Kidney (tissue), 13 donors: ENCODE measurements at regions not wholly inside any gene's neighbourhood (a gene's known extent, or its start where the extent isn't known, plus 50 kb on each side); places are given as distances from the start of the nearest gene placed in this dataset.
A peak's percentile ranks its signal among the peaks of the same experiment; 100 is the strongest.

Source experiments
- DNase-seq, 5 donors: peaks; one replicate each; pipeline ENCODE4 v3.0.0-alpha.2; 2013 to 2020
- FAIRE-seq: peaks from 2 replicates; lab custom pipeline; 2012; peaks lifted over from hg19 to GRCh38; lab: Jason Lieb, UNC
- H3K27ac ChIP-seq, 2 donors: one replicate each; pipeline ENCODE4 v1.7.0; 2013; ENCODE audit warnings: low read depth in 2 of 2, low read length in 2 of 2, inconsistent platforms in 1 of 2
- H3K27me3 ChIP-seq: one replicate; pipeline ENCODE4 v1.7.1; 2013; ENCODE audit warnings: low read length, inconsistent platforms; ENCODE audit not compliant: control insufficient read depth, insufficient read depth
- H3K36me3 ChIP-seq, 3 donors: one replicate each; pipeline versions ENCODE4 v1.7.0 to v1.7.1; 2013; ENCODE audit warnings: low read length in 3 of 3, control low read depth in 1 of 3, inconsistent platforms in 1 of 3; ENCODE audit not compliant: insufficient read depth in 3 of 3, control insufficient read depth in 2 of 3
- H3K4me1 ChIP-seq, 3 donors: one replicate each; pipeline versions ENCODE4 v1.7.0 to v1.7.1; 2013; ENCODE audit warnings: low read length in 3 of 3, inconsistent platforms in 1 of 3, low read depth in 1 of 3; ENCODE audit not compliant: control insufficient read depth in 2 of 3, insufficient read depth in 2 of 3
- H3K4me3 ChIP-seq, 3 donors: one replicate each; pipeline versions ENCODE4 v1.7.0 to v1.8.1; 2013; ENCODE audit warnings: low read length in 3 of 3, control low read depth in 1 of 3, inconsistent platforms in 1 of 3
- H3K9ac ChIP-seq, 3 donors: one replicate each; pipeline versions ENCODE4 v1.7.0 to v1.7.1; 2013; ENCODE audit warnings: low read length in 3 of 3, control low read depth in 1 of 3, inconsistent platforms in 1 of 3
- H3K9me3 ChIP-seq, 3 donors: one replicate each; pipeline versions ENCODE4 v1.7.0 to v1.7.1; 2013; ENCODE audit warnings: low read length in 3 of 3, control low read depth in 1 of 3, inconsistent platforms in 1 of 3; ENCODE audit not compliant: control insufficient read depth in 2 of 3, insufficient read depth in 1 of 3
- intact Hi-C: fragments of 100-400 bp; cut with DNase I; formaldehyde crosslinking; loops from one replicate; pipeline ENCODE4 v1.11.1; 2022
- TF ChIP-seq, protein P1 (sequence below): IDR thresholded peaks from 3 replicates; pipeline ENCODE4 v1.5.1; 2012; ENCODE audit warnings: mild to moderate bottlenecking, moderate library complexity, borderline replicate concordance; ENCODE audit not compliant: insufficient read depth; ENCODE audit errors: extremely low read depth
- donor health status: control.
- donor health status: control.
- donor health status: control.
- donor health status: control.
- donor health status: control.
- donor health status: DM: yes; HTN: yes; CAD: no.
- donor health status: Normal renal cell carcinoma (clear cell type).

DNA sequence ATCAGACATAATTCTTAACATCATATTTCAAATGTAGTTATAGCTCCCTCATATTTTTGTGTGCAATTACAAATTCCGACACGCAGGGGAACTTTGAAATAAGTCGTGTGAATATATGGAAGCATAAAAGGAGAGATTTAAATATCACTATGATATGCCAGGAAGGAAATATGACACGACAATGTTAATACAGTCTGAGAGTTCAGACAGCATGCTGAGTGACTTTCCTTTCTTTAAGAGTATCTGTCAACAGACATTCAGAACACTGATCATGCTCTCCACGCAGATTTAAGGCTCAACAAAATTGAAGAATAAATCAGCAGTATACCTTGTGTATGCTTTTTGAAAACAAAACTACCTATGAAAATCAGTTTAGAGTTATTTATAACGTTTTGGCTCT, 232.6 kb upstream of the CARD18 start:
- Histone ChIP-seq H3K9me3 (no peaks in the 10 kb centered on the region), H3K4me1 (no peaks in the 10 kb centered on the region), H3K27ac (no peak overlapping the region), H3K27me3 (no peaks in the 10 kb centered on the region), H3K9ac (no peak overlapping the region), H3K36me3 (no peaks in the 10 kb centered on the region), H3K4me3 (no peak overlapping the region)
- FAIRE-seq, result no peak
- intact Hi-C loops, result no loop called here
- DNase-seq, result no peak
- TF ChIP-seq, protein P1, sequence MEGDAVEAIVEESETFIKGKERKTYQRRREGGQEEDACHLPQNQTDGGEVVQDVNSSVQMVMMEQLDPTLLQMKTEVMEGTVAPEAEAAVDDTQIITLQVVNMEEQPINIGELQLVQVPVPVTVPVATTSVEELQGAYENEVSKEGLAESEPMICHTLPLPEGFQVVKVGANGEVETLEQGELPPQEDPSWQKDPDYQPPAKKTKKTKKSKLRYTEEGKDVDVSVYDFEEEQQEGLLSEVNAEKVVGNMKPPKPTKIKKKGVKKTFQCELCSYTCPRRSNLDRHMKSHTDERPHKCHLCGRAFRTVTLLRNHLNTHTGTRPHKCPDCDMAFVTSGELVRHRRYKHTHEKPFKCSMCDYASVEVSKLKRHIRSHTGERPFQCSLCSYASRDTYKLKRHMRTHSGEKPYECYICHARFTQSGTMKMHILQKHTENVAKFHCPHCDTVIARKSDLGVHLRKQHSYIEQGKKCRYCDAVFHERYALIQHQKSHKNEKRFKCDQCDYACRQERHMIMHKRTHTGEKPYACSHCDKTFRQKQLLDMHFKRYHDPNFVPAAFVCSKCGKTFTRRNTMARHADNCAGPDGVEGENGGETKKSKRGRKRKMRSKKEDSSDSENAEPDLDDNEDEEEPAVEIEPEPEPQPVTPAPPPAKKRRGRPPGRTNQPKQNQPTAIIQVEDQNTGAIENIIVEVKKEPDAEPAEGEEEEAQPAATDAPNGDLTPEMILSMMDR, result no peak

DNA sequence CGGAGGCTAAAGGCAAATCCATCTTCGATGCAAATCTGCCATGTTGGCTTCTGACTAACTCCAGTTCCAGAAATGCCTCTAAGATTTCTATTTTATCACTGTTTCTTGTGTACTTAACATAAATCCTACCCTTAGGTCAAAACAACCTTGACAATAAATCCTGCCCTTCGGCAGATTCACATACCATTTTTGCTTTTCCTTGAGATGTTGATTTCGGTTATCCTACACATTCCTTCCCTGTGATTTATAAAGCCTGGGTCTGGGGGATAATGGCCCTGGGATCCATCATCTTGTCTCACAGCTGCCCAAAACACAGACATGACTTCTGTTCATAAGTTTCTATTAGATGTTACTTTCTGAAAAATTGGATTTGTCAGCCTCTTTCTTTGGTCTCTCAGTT, 231.7 kb upstream of the CARD18 start:
- TF ChIP-seq, protein P1, result no peak
- no peak overlapping the region for H3K9ac ChIP-seq
- DNase-seq (peak in 2 of 5 donors; percentile 13 to 27), FAIRE-seq (no peak)
- no peaks in the 10 kb centered on the region for H3K9me3 ChIP-seq
- H3K27me3 ChIP-seq, result no peaks in the 10 kb centered on the region
- H3K36me3 ChIP-seq, result no peaks in the 10 kb centered on the region
- H3K27ac ChIP-seq, result no peak overlapping the region
- H3K4me1 ChIP-seq, result no peaks in the 10 kb centered on the region
- intact Hi-C loops, result no loop called here
- no peak overlapping the region for H3K4me3 ChIP-seq

DNA sequence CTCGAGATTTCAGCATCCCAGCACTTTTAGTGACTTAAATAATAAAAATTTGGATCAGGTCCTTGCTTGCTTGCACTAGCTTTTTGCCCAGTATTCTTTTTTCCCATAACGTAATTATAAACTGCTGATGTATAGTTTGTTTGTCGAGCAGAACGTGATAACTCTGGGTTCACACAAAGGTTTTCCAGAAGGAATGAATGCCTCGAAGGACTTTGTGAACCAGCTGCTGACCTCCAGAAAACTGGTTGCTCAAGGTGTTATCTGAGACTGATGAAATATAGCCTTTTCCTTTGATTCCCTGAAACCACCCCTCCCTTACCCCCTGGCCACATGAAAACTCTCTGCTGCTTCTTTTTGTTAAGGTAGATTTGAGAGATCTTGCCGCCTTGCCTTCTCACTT, 229.1 kb upstream of the CARD18 start:
- TF ChIP-seq, protein P1, result no peak
- Histone ChIP-seq H3K27ac (no peak overlapping the region), H3K36me3 (no peaks in the 10 kb centered on the region), H3K9ac (no peak overlapping the region), H3K4me1 (no peaks in the 10 kb centered on the region), H3K27me3 (no peaks in the 10 kb centered on the region), H3K9me3 (no peaks in the 10 kb centered on the region), H3K4me3 (no peak overlapping the region)
- peak in 3 of 5 donors; percentile 14 to 59 (median 47) for DNase-seq
- no peak for FAIRE-seq
- intact Hi-C loops, result no loop called here

DNA sequence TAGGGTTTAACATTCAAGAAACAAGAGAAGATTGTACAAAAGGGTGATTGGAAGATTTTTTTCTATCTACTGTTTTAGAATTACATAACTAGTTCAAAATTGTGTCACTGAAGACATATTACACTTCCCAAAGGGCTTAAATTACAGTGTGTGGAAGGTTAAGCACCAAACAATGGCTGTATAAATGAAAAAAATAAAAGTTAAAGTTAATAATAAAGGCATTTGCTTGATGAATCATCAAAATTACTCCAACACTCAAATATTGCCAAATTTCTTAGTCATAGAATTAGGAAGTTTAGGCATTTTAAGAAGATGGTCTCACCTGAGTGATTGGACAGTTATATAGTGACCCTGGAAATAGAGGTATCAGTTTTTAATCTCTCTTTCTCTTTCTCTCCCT, 227.6 kb upstream of the CARD18 start:
- TF ChIP-seq, protein P1, result no peak

More for the DNA sequence above, 227.6 kb upstream of the CARD18 start:
- intact Hi-C loops, result no loop called here
- no peak overlapping the region for H3K27ac ChIP-seq
- H3K27me3 ChIP-seq, result no peaks in the 10 kb centered on the region
- DNase-seq, result no peak
- H3K9me3 ChIP-seq, result no peaks in the 10 kb centered on the region
- no peak overlapping the region for H3K4me3 ChIP-seq
- no peak overlapping the region for H3K9ac ChIP-seq
- FAIRE-seq, result no peak
- no peaks in the 10 kb centered on the region for H3K4me1 ChIP-seq
- no peaks in the 10 kb centered on the region for H3K36me3 ChIP-seq
